Left hindlimb (tissue), 1 donor: ENCODE measurements at regions not wholly inside any gene's neighbourhood (a gene's known extent, or its start where the extent isn't known, plus 50 kb on each side); places are given as distances from the start of the nearest gene placed in this dataset.

Experiments
- DNase-seq: peaks from one replicate; pipeline ENCODE4 v3.0.0-alpha.2; 2018

- no peak for DNase-seq
Observed at GRCh38 chr1:90190523-90190922, 195.6 kb downstream of the ZNF326 start.

- DNase-seq = no peak
Observed at GRCh38 chr1:90189889-90190288, 195.0 kb downstream of the ZNF326 start.

- DNase-seq = no peak
Observed at GRCh38 chr1:90187323-90187585, 192.3 kb downstream of the ZNF326 start.

GRCh38 chr1:90186506-90187322 is 191.8 kb downstream of the ZNF326 start:
- DNase-seq = no peak

GRCh38 chr1:90176530-90176929 is 181.6 kb downstream of the ZNF326 start:
- DNase-seq = no peak

GRCh38 chr1:90175490-90176167 is 180.7 kb downstream of the ZNF326 start:
- no peak for DNase-seq

- DNase-seq = no peak
Observed at GRCh38 chr1:90174246-90174645, 179.3 kb downstream of the ZNF326 start.

- DNase-seq = no peak
Observed at GRCh38 chr1:90162216-90162615, 167.3 kb downstream of the ZNF326 start.

GRCh38 chr1:90161625-90162024 is 166.7 kb downstream of the ZNF326 start:
- no peak for DNase-seq

GRCh38 chr1:90155721-90156487 is 161.0 kb downstream of the ZNF326 start:
- no peak for DNase-seq

GRCh38 chr1:90154711-90155110 is 159.8 kb downstream of the ZNF326 start:
- DNase-seq = no peak

GRCh38 chr1:90149101-90149500 is 154.2 kb downstream of the ZNF326 start:
- no peak for DNase-seq

GRCh38 chr1:90147093-90147492 is 152.2 kb downstream of the ZNF326 start:
- DNase-seq = no peak

- DNase-seq = no peak
Observed at GRCh38 chr1:90144820-90145219, 149.9 kb downstream of the ZNF326 start.

GRCh38 chr1:90143591-90143990 is 148.7 kb downstream of the ZNF326 start:
- no peak for DNase-seq

- DNase-seq = no peak
Observed at GRCh38 chr1:90142697-90143096, 147.8 kb downstream of the ZNF326 start.

- no peak for DNase-seq
Observed at GRCh38 chr1:90139837-90140236, 144.9 kb downstream of the ZNF326 start.

- no peak for DNase-seq
Observed at GRCh38 chr1:90135286-90135685, 140.4 kb downstream of the ZNF326 start.

GRCh38 chr1:90134175-90134955 is 139.5 kb downstream of the ZNF326 start:
- no peak for DNase-seq

GRCh38 chr1:90133133-90133532 is 138.2 kb downstream of the ZNF326 start:
- no peak for DNase-seq

- DNase-seq = no peak
Observed at GRCh38 chr1:90132306-90132705, 137.4 kb downstream of the ZNF326 start.

GRCh38 chr1:90127288-90127953 is 132.5 kb downstream of the ZNF326 start:
- DNase-seq = no peak

- DNase-seq = no peak
Observed at GRCh38 chr1:90126834-90127233, 131.9 kb downstream of the ZNF326 start.
